ENCODE measurements at regions not wholly inside any gene's neighbourhood (a gene's known extent, or its start where the extent isn't known, plus 50 kb on each side); places are given as distances from the start of the nearest gene placed in this dataset.

DNA sequence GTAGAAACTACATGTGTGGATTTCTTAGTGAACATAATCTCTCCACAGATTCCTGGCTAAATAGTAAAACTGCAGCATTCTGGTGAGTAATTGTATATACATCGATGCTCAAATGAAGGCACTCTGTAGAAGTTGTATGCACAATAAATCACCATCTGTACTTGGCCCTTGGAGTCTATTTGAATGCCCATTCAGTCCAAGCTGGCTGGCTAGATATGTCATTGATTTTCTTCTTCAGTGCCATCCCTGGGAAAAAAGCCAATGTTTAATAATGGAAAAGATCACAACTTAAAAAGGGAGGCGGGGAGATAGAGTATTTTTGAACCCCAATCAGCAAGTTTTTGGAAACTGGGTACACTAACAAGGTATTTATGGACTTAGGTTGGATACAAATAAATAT, 381.0 kb upstream of the TEX13C start:
- H3K27me3 ChIP-seq (ENCODE audit: control insufficient read depth in 2 of 2, insufficient read depth in 2 of 2, low read length in 2 of 2), result no peaks in the 10 kb centered on the region
- H3K4me1 ChIP-seq (ENCODE audit: control insufficient read depth in 1 of 2, insufficient read depth in 2 of 2, low read length in 2 of 2), result no peaks in the 10 kb centered on the region
- no CpG with 5 or more reads among the region's 2 CpGs for WGBS (ENCODE audit: insufficient coverage)
- Mint-ChIP-seq H3K4me1 (no peaks in the 10 kb centered on the region), H3K4me3 (no peak overlapping the region), H3K9me3 (no peaks in the 10 kb centered on the region), H3K27ac (no peak overlapping the region), H3K27me3 (ENCODE audit: low read depth in 3 of 3) (peaks cover 0 to 2% (median 0%) of the 10 kb centered on the region in 3 donors), H3K36me3 (no peaks in the 10 kb centered on the region)
- no peaks in the 10 kb centered on the region for H3K79me2 ChIP-seq (ENCODE audit: insufficient read depth, low read length)
- TF ChIP-seq CTCF (IDR thresholded peaks at IDR 0.05), result no peak
- H3K9me3 ChIP-seq (replicated peaks in 1 of 2; ENCODE audit: control insufficient read depth in 1 of 2, insufficient read depth in 1 of 2, low read length in 2 of 2), result no peaks in the 10 kb centered on the region
- intact Hi-C loops (cut with micrococcal nuclease), result no loop called here
- H3K9ac ChIP-seq (ENCODE audit: insufficient read depth, low read length, poor library complexity, severe bottlenecking), result no peak overlapping the region
- no peak overlapping the region for H2AFZ ChIP-seq (ENCODE audit: insufficient read depth, low read depth, low read length, poor library complexity, severe bottlenecking)
- no peak for DNase-seq
- H3K4me2 ChIP-seq (replicated peaks; ENCODE audit: extremely low read depth, low read length, poor library complexity, severe bottlenecking), result no peak overlapping the region
- no peak overlapping the region for H3K4me3 ChIP-seq (replicated peaks in 1 of 3; ENCODE audit: low read depth in 2 of 3, low read length in 3 of 3)
- no peaks in the 10 kb centered on the region for H3K36me3 ChIP-seq (replicated peaks in 1 of 2; ENCODE audit: control insufficient read depth in 1 of 2, insufficient read depth in 2 of 2, low read length in 2 of 2)
- H4K20me1 ChIP-seq (ENCODE audit: insufficient read depth, low read length), result no peaks in the 10 kb centered on the region
- H3K27ac ChIP-seq (ENCODE audit: low read depth in 1 of 2, low read length in 2 of 2), result no peak overlapping the region

GRCh38 chrX:124940531-124940930, 379.1 kb upstream of the TEX13C start:
- no peaks in the 10 kb centered on the region for H3K36me3 Mint-ChIP-seq
- no peak for DNase-seq
- intact Hi-C loops (cut with micrococcal nuclease), result no loop called here

More at GRCh38 chrX:124940531-124940930, 379.1 kb upstream of the TEX13C start:
- Histone ChIP-seq H4K20me1 (ENCODE audit: insufficient read depth, low read length) (no peaks in the 10 kb centered on the region), H2AFZ (ENCODE audit: insufficient read depth, low read depth, low read length, poor library complexity, severe bottlenecking) (no peak overlapping the region), H3K27ac (ENCODE audit: low read depth in 1 of 2, low read length in 2 of 2) (no peak overlapping the region), H3K36me3 (replicated peaks in 1 of 2; ENCODE audit: control insufficient read depth in 1 of 2, insufficient read depth in 2 of 2, low read length in 2 of 2) (no peaks in the 10 kb centered on the region), H3K27me3 (ENCODE audit: control insufficient read depth in 2 of 2, insufficient read depth in 2 of 2, low read length in 2 of 2) (no peaks in the 10 kb centered on the region), H3K4me3 (replicated peaks in 1 of 3; ENCODE audit: low read depth in 2 of 3, low read length in 3 of 3) (no peak overlapping the region), H3K79me2 (ENCODE audit: insufficient read depth, low read length) (no peaks in the 10 kb centered on the region), H3K9me3 (replicated peaks in 1 of 2; ENCODE audit: control insufficient read depth in 1 of 2, insufficient read depth in 1 of 2, low read length in 2 of 2) (no peaks in the 10 kb centered on the region), H3K4me2 (replicated peaks; ENCODE audit: extremely low read depth, low read length, poor library complexity, severe bottlenecking) (no peak overlapping the region), H3K4me1 (ENCODE audit: control insufficient read depth in 1 of 2, insufficient read depth in 2 of 2, low read length in 2 of 2) (no peaks in the 10 kb centered on the region), H3K9ac (ENCODE audit: insufficient read depth, low read length, poor library complexity, severe bottlenecking) (no peak overlapping the region)
- WGBS (ENCODE audit: insufficient coverage), result 93% methylated on average over 3 of the region's 3 CpGs
- TF ChIP-seq CTCF (IDR thresholded peaks at IDR 0.05), result no peak
- Mint-ChIP-seq H3K27me3 (ENCODE audit: low read depth in 3 of 3) (peaks cover 0 to 2% (median 0%) of the 10 kb centered on the region in 3 donors), H3K9me3 (no peaks in the 10 kb centered on the region), H3K27ac (no peak overlapping the region), H3K4me3 (no peak overlapping the region), H3K4me1 (no peaks in the 10 kb centered on the region)

All from CD14-positive monocyte (primary cell).